IMR-90 (cell line): ENCODE measurements at regions not wholly inside any gene's neighbourhood (a gene's known extent, or its start where the extent isn't known, plus 50 kb on each side); places are given as distances from the start of the nearest gene placed in this dataset.

Experiments used
- ATAC-seq: fragments of 200-7000 bp; cut with Tn5 transposase; 2 replicates; pipeline ENCODE4 v1.9.1; 2020; ENCODE audit warnings: low read depth, mild to moderate bottlenecking, moderate library complexity
- BruUV-seq: library from RNA; stranded (reverse); fragments of 400-500 nt; replicated peaks from 2 replicates; lab custom pipeline; 2021; lab: Mats Ljungman, UMichigan
- CTCF ChIA-PET: fragments of 300-600 bp; formaldehyde crosslinking; extraction: SDS; loops from one replicate; lab custom pipeline; 2021; ENCODE audit warnings: antibody characterized with exemption; lab: Yijun Ruan, JAX
- POLR2A ChIA-PET: fragments of 300-600 bp; sonication (Branson Sonifier 250); formaldehyde crosslinking; loops from one replicate; lab custom pipeline; 2022; ENCODE audit warnings: antibody characterized with exemption; ENCODE audit not compliant: unreplicated experiment; lab: Charles Lee
- DNase-seq: peaks from one replicate; pipeline ENCODE4 v3.0.0; 2013
- H2AFZ ChIP-seq: replicated peaks from 2 replicates; pipeline ENCODE3; 2013; ENCODE audit warnings: low read length, mild to moderate bottlenecking; ENCODE audit not compliant: poor library complexity
- H2AK5ac ChIP-seq: 2 replicates; pipeline ENCODE4 v1.6.1; 2013; ENCODE audit warnings: low read depth, low read length, inconsistent platforms
- H2AK9ac ChIP-seq: replicated peaks from 2 replicates; pipeline ENCODE3; 2013; ENCODE audit warnings: mild to moderate bottlenecking, low read depth, low read length, moderate library complexity; ENCODE audit not compliant: poor library complexity
- H2BK120ac ChIP-seq: 2 replicates; pipeline ENCODE4 v1.6.1; 2013; ENCODE audit warnings: low read depth, low read length, inconsistent platforms
- H2BK15ac ChIP-seq: 3 replicates; pipeline ENCODE4 v1.6.1; 2013; ENCODE audit warnings: low read depth, low read length, inconsistent platforms
- H2BK20ac ChIP-seq: 2 replicates; pipeline ENCODE4 v1.6.1; 2013; ENCODE audit warnings: low read depth, mild to moderate bottlenecking, inconsistent platforms, low read length, moderate library complexity
- H2BK5ac ChIP-seq: 2 replicates; pipeline ENCODE4 v1.6.1; 2013; ENCODE audit warnings: mild to moderate bottlenecking, low read depth, low read length, inconsistent platforms; ENCODE audit not compliant: poor library complexity, severe bottlenecking
- H3K14ac ChIP-seq: replicated peaks from 2 replicates; pipeline ENCODE4 v1.6.1; 2013; ENCODE audit warnings: low read depth, low read length, inconsistent platforms
- H3K18ac ChIP-seq: 2 replicates; pipeline ENCODE4 v1.6.1; 2013; ENCODE audit warnings: low read depth, low read length, control low read depth
- H3K23ac ChIP-seq: 2 replicates; pipeline ENCODE4 v1.6.1; 2013; ENCODE audit warnings: low read depth, low read length, inconsistent platforms
- H3K27ac ChIP-seq: 2 replicates; pipeline ENCODE4 v1.5.1; 2013; ENCODE audit warnings: mild to moderate bottlenecking, control low read depth, low read length; ENCODE audit not compliant: insufficient read depth
- H3K27me3 ChIP-seq: 2 replicates; pipeline ENCODE4 v1.6.1; 2013; ENCODE audit warnings: low read length; ENCODE audit not compliant: control insufficient read depth, insufficient read depth
- H3K36me3 ChIP-seq: 2 replicates; pipeline ENCODE4 v1.6.1; 2013; ENCODE audit warnings: low read length, mixed read lengths; ENCODE audit not compliant: control insufficient read depth, insufficient read depth
- H3K4ac ChIP-seq: 2 replicates; pipeline ENCODE4 v1.6.1; 2013; ENCODE audit warnings: low read depth, low read length, inconsistent platforms
- H3K4me1 ChIP-seq: 2 replicates; pipeline ENCODE4 v1.6.1; 2013; ENCODE audit warnings: low read length, mixed read lengths; ENCODE audit not compliant: control insufficient read depth, insufficient read depth
- H3K4me2 ChIP-seq: 2 replicates; pipeline ENCODE4 v1.6.1; 2013; ENCODE audit warnings: low read depth, mild to moderate bottlenecking, control low read depth, low read length, moderate library complexity
- H3K4me3 ChIP-seq: 2 replicates; pipeline ENCODE4 v1.5.1; 2013; ENCODE audit warnings: low read depth, mild to moderate bottlenecking, control low read depth, low read length, moderate library complexity; ENCODE audit not compliant: insufficient read depth
- H3K56ac ChIP-seq: 2 replicates; pipeline ENCODE4 v1.6.1; 2013; ENCODE audit warnings: low read length, inconsistent platforms; ENCODE audit not compliant: insufficient read depth; ENCODE audit errors: extremely low read depth
- H3K79me1 ChIP-seq, 2 experiments: 2 replicates each; pipeline ENCODE4 v1.6.1; 2013; ENCODE audit warnings: low read length in 2 of 2, inconsistent platforms in 1 of 2, low read depth in 1 of 2
- H3K9ac ChIP-seq: 2 replicates; pipeline ENCODE4 v1.6.1; 2013; ENCODE audit warnings: low read depth, low read length, control low read depth
- H3K9me1 ChIP-seq: 2 replicates; pipeline ENCODE4 v1.6.1; 2013; ENCODE audit warnings: low read length, inconsistent platforms; ENCODE audit not compliant: insufficient read depth
- H3K9me3 ChIP-seq: 2 replicates; pipeline ENCODE4 v1.6.1; 2013; ENCODE audit warnings: low read length; ENCODE audit not compliant: control insufficient read depth, insufficient read depth
- H4K20me1 ChIP-seq: 2 replicates; pipeline ENCODE4 v1.6.1; 2013; ENCODE audit warnings: low read length, inconsistent platforms; ENCODE audit not compliant: insufficient read depth
- H4K5ac ChIP-seq: 2 replicates; pipeline ENCODE4 v1.6.1; 2013; ENCODE audit warnings: mild to moderate bottlenecking, low read depth, low read length, control low read depth
- H4K8ac ChIP-seq, 2 experiments: 2 replicates each; pipeline ENCODE4 v1.6.1; 2013; ENCODE audit warnings: low read depth in 2 of 2, low read length in 2 of 2, control low read depth in 1 of 2, inconsistent platforms in 1 of 2
- H4K91ac ChIP-seq: 2 replicates; pipeline ENCODE4 v1.6.1; 2013; ENCODE audit warnings: low read depth, low read length, inconsistent platforms; ENCODE audit not compliant: insufficient read depth
- CHD1 ChIP-seq: IDR thresholded peaks from 2 replicates; pipeline ENCODE4 v1.6.1; 2012; ENCODE audit warnings: low read depth, low read length, improper control_type of control experiment
- ELK1 ChIP-seq: fragments of 150-350 bp; IDR thresholded peaks from 2 replicates; pipeline ENCODE4 v1.6.1; 2016; ENCODE audit warnings: low read depth, mild to moderate bottlenecking, low read length, moderate library complexity, borderline replicate concordance
- MXI1 ChIP-seq: IDR thresholded peaks from 2 replicates; pipeline ENCODE4 v1.6.1; 2012; ENCODE audit warnings: low read depth, mild to moderate bottlenecking, low read length, moderate library complexity, borderline replicate concordance
- NFE2L2 ChIP-seq: fragments of 150-350 bp; IDR thresholded peaks from 2 replicates; pipeline ENCODE4 v1.6.1; 2016; ENCODE audit warnings: low read depth, mild to moderate bottlenecking, low read length
- RCOR1 ChIP-seq: IDR thresholded peaks from 2 replicates; pipeline ENCODE4 v1.6.1; 2012; ENCODE audit warnings: mild to moderate bottlenecking, low read length, improper control_type of control experiment; ENCODE audit not compliant: insufficient replicate concordance
- USF2 ChIP-seq: fragments of 150-350 bp; IDR thresholded peaks from 2 replicates; pipeline ENCODE4 v1.6.1; 2017; ENCODE audit warnings: mild to moderate bottlenecking, antibody characterized with exemption, low read length, low read depth
- WGBS, 2 experiments: methylation state at CpG; one replicate each; pipeline versions ENCODE4 v1.1.5 to v1.1.7; 2013; ENCODE audit warnings: missing lambda C conversion rate in 2 of 2; ENCODE audit not compliant: insufficient read length in 1 of 2; ENCODE audit errors: extremely low coverage in 2 of 2; 5-methylcytosine and 5-hydroxymethylcytosine counted together
- dilution Hi-C: fragments of 300-500 bp; cut with HindIII; formaldehyde crosslinking; loops from one replicate; pipeline ENCODE4 v1.14.3; 2018; ENCODE audit warnings: low sequenced_read_pairs; ENCODE audit not compliant: unreplicated experiment
- in situ Hi-C: fragments of 300-500 bp; cut with MboI; formaldehyde crosslinking; loops from 3 replicates; pipeline ENCODE4 v1.14.3; 2019; ENCODE audit warnings: low sequenced_read_pairs, inconsistent platforms, mixed read lengths
- intact Hi-C: fragments of 100-400 bp; cut with micrococcal nuclease; formaldehyde crosslinking; loops from 2 replicates; pipeline ENCODE4 v1.10.0; 2022

- POLR2A ChIA-PET = no interaction called here
- H3K56ac ChIP-seq = no peak overlapping the region
- H2BK5ac ChIP-seq = no peak overlapping the region
- no peak overlapping the region for H3K9ac ChIP-seq
- no peak overlapping the region for H3K14ac ChIP-seq
- CTCF ChIA-PET = no interaction called here
- WGBS, 2 experiments = no CpG with 5 or more reads among the region's 2 CpGs
- BruUV-seq = no TSS peak
- H3K36me3 ChIP-seq = no peaks in the 10 kb centered on the region
- H4K20me1 ChIP-seq = no peaks in the 10 kb centered on the region
- H3K4me3 ChIP-seq = no peak overlapping the region
- no peak for DNase-seq
- no peak overlapping the region for H4K5ac ChIP-seq
- TF ChIP-seq RCOR1 (no peak), CHD1 (no peak), MXI1 (no peak), USF2 (no peak), ELK1 (no peak), NFE2L2 (no peak)
- no peaks in the 10 kb centered on the region for H3K9me3 ChIP-seq
- no peak overlapping the region for H2AK9ac ChIP-seq
- H2BK20ac ChIP-seq = no peak overlapping the region
- no peak overlapping the region for H3K18ac ChIP-seq
- H4K91ac ChIP-seq = no peak overlapping the region
- H4K8ac ChIP-seq = no peak overlapping the region
- intact Hi-C loops = no loop called here
- no peak overlapping the region for H2BK15ac ChIP-seq
- H3K27me3 ChIP-seq = no peaks in the 10 kb centered on the region
- H3K4ac ChIP-seq = no peak overlapping the region
- no peak overlapping the region for H2AFZ ChIP-seq
- no peak overlapping the region for H3K23ac ChIP-seq
- in situ Hi-C loops = no loop called here
- H3K4me2 ChIP-seq = no peak overlapping the region
- no peak overlapping the region for H2AK5ac ChIP-seq
- no peaks in the 10 kb centered on the region for H3K4me1 ChIP-seq
- no peaks in the 10 kb centered on the region for H3K79me1 ChIP-seq
- dilution Hi-C loops = no loop called here
- no peak overlapping the region for H2BK120ac ChIP-seq
- no peak overlapping the region for H3K27ac ChIP-seq
- H3K9me1 ChIP-seq = no peaks in the 10 kb centered on the region
- no peak for ATAC-seq
Measured at GRCh38 chr2:184541591-184541990, 56.7 kb upstream of the ZNF804A start.
